ENCODE measurements at regions not wholly inside any gene's neighbourhood (a gene's known extent, or its start where the extent isn't known, plus 50 kb on each side); places are given as distances from the start of the nearest gene placed in this dataset.

GRCh38 chr6:135638108-135638507, 140.6 kb upstream of the AHI1 start:
- TF ChIP-seq, protein P1, sequence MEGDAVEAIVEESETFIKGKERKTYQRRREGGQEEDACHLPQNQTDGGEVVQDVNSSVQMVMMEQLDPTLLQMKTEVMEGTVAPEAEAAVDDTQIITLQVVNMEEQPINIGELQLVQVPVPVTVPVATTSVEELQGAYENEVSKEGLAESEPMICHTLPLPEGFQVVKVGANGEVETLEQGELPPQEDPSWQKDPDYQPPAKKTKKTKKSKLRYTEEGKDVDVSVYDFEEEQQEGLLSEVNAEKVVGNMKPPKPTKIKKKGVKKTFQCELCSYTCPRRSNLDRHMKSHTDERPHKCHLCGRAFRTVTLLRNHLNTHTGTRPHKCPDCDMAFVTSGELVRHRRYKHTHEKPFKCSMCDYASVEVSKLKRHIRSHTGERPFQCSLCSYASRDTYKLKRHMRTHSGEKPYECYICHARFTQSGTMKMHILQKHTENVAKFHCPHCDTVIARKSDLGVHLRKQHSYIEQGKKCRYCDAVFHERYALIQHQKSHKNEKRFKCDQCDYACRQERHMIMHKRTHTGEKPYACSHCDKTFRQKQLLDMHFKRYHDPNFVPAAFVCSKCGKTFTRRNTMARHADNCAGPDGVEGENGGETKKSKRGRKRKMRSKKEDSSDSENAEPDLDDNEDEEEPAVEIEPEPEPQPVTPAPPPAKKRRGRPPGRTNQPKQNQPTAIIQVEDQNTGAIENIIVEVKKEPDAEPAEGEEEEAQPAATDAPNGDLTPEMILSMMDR (IDR thresholded peaks at IDR 0.05), result no peak
- TF ChIP-seq POLR2A (IDR thresholded peaks at IDR 0.05), result no peak
- WGBS, 4 donors, result 92 to 97% (median 95%) methylated on average over 2 of the region's 2 CpGs
- Histone ChIP-seq H3K9me3 (no peaks in the 10 kb centered on the region), H3K27ac (no peak overlapping the region), H3K4me3 (no peak overlapping the region), H3K4me1 (no peaks in the 10 kb centered on the region), H3K27me3 (no peaks in the 10 kb centered on the region), H3K36me3 (no peaks in the 10 kb centered on the region)
- intact Hi-C loops (cut with DNase I), result no loop called here
- ATAC-seq (no peak), DNase-seq (no peak)

DNA sequence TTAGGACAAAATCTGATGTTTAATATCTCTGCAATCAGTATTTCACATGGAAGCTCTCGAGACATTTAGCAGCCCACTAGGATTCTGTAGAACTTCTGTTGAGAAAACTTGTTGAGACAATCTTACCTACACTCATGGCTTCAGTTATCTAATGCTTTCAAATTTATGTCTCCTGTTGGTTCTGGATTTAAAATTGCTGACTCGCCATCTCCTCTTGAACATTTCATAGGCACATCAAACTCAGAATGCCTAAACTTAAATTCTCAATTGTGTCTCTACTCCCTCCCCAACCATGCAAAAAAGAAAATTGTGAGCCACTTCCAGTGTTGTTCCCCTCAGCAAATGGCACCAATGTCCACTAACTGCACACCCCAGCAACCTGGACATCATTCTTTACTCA, 142.5 kb upstream of the AHI1 start:
- no peaks in the 10 kb centered on the region for H3K27me3 ChIP-seq
- no peak overlapping the region for H3K27ac ChIP-seq
- no peak for TF ChIP-seq POLR2A (IDR thresholded peaks at IDR 0.05)
- TF ChIP-seq, protein P1 (IDR thresholded peaks at IDR 0.05), result no peak
- intact Hi-C loops (cut with DNase I), result no loop called here
- H3K4me3 ChIP-seq, result no peak overlapping the region
- H3K4me1 ChIP-seq, result no peaks in the 10 kb centered on the region
- no peaks in the 10 kb centered on the region for H3K36me3 ChIP-seq
- ATAC-seq, result no peak
- H3K9me3 ChIP-seq, result no peaks in the 10 kb centered on the region
- no peak for DNase-seq
- 92 to 99% (median 93%) methylated on average over 2 of the region's 2 CpGs for WGBS, 4 donors

DNA sequence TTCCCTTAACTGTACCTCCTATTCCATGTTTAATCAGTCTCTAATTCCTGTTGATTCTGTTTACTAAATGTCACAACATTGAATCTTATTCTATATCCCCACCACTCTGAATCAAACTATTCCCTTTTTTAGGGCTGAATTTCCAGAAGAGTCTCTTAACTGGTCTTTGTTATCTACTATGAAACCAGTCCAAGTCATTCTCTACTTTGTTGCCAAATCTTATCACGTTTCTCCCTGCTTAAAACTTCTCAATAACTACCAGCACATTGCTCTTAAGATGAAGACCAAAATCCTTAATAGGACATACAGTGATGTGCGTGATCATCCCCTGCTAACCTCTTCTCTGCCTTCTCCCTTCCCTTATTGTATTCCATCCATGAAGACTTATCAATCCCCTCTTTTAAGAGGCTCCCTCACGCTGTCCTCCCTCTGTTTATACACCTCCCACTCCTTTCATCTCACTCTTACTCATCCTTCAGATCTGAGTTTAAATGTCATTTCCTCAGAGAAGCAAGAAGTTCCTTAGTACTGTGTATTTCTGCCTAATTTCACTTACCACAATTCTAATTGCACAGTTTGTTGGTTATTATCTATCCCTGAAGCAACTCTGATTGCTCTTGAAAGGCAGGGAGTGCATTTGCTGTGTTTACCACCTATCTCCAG, 143.0 kb upstream of the AHI1 start:
- H3K27me3 ChIP-seq, result no peaks in the 10 kb centered on the region
- intact Hi-C loops (cut with DNase I), result no loop called here
- no peak overlapping the region for H3K4me3 ChIP-seq
- ATAC-seq (no peak), DNase-seq (no peak)
- H3K9me3 ChIP-seq, result no peaks in the 10 kb centered on the region
- H3K27ac ChIP-seq, result no peak overlapping the region
- no peaks in the 10 kb centered on the region for H3K36me3 ChIP-seq
- H3K4me1 ChIP-seq, result no peaks in the 10 kb centered on the region
- WGBS, 4 donors, result 46 to 55% (median 48%) methylated on average over 3 of the region's 3 CpGs
- no peak for TF ChIP-seq POLR2A (IDR thresholded peaks at IDR 0.05)
- TF ChIP-seq, protein P1 (IDR thresholded peaks at IDR 0.05), result no peak

GRCh38 chr6:135642912-135643311, 145.4 kb upstream of the AHI1 start:
- WGBS, 4 donors, result 95 to 99% (median 96%) methylated on average over 3 of the region's 3 CpGs
- H3K4me1 ChIP-seq, result no peaks in the 10 kb centered on the region

More at GRCh38 chr6:135642912-135643311, 145.4 kb upstream of the AHI1 start:
- intact Hi-C loops (cut with DNase I), result no loop called here
- Histone ChIP-seq H3K36me3 (no peaks in the 10 kb centered on the region), H3K4me3 (no peak overlapping the region), H3K27ac (no peak overlapping the region), H3K9me3 (peaks cover 0 to 6% (median 0%) of the 10 kb centered on the region in 12 donors), H3K27me3 (no peaks in the 10 kb centered on the region)
- TF ChIP-seq POLR2A (IDR thresholded peaks at IDR 0.05), result no peak
- TF ChIP-seq, protein P1 (IDR thresholded peaks at IDR 0.05), result no peak
- DNase-seq (no peak), ATAC-seq (no peak)

All from heart left ventricle (tissue), 16 donors.